GM12892 (cell line): ENCODE measurements at regions not wholly inside any gene's neighbourhood (a gene's known extent, or its start where the extent isn't known, plus 50 kb on each side); places are given as distances from the start of the nearest gene placed in this dataset.

ENCODE experiments used
- POLR2A ChIP-seq: IDR thresholded peaks from 2 replicates; pipeline ENCODE4 v1.6.1; 2011; ENCODE audit warnings: low read depth, low read length, control low read depth
- TAF1 ChIP-seq: IDR thresholded peaks from 2 replicates; pipeline ENCODE4 v1.6.1; 2011; ENCODE audit warnings: low read depth, mild to moderate bottlenecking, control low read depth, low read length, borderline replicate concordance

DNA sequence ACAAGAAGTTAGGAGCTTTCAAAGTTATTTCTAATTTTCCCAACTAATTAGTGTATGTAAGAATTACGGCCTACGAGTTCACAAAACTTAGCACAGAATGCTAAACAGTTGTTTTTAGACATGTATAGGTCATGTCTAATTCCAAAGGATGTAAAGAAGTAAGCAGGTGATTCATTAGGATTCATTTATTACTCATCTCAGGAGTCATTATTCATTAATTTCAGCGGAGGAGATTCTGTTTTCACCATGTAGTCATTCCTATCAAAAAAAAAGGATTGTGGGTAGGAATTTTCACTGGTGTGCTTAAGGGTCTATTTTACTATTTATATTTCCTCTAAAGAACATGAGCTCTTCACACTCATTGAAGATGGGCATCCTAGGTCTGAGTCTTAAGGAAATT lies 532.2 kb downstream of the ACTL7B start:
- TF ChIP-seq TAF1 = no peak
- no peak for TF ChIP-seq POLR2A
